Activated naive CD4-positive, alpha-beta T cell treated with Interleukin-2 at 50 U/mL for 16 hours (primary cell): ENCODE measurements at regions not wholly inside any gene's neighbourhood (a gene's known extent, or its start where the extent isn't known, plus 50 kb on each side); places are given as distances from the start of the nearest gene placed in this dataset.
"Not testable (repeated sequence)": the region's sequence is repeated elsewhere in the genome, so short reads cannot be mapped to it uniquely, and the experiment has no call there.

Experiments
- DNase-seq: peaks from one replicate; pipeline ENCODE4 v3.0.0-alpha.2; 2020

DNA sequence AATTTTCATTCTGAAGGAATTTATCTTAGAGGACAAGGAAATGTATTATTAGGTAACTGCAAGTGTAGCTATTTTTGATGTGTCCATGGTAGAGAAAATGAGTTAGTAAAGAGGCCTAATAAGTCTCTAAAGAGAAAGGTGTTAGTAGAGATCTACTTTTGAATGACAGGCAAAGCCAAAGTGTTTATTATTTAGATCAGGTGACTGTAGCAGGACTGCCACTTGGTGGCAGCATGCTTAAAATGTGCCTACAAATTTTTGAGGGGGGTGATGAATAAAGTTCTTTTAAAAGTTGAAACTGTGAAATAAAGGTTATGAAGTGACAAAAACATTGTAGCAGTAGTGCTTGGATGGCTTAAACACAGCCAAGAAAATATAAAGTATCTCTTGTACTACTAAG is 421.5 kb upstream of the MEIS1 start:
- DNase-seq = no peak

- no peak for DNase-seq
These were observed 431.0 kb upstream of the MEIS1 start for GRCh38 chr2:66003931-66004330.

GRCh38 chr2:66001538-66001937 is 433.4 kb upstream of the MEIS1 start:
- no peak for DNase-seq

GRCh38 chr2:66000901-66001300 is 434.0 kb upstream of the MEIS1 start:
- DNase-seq = no peak

GRCh38 chr2:65999796-66000195 is 435.1 kb upstream of the MEIS1 start:
- DNase-seq = no peak

DNA sequence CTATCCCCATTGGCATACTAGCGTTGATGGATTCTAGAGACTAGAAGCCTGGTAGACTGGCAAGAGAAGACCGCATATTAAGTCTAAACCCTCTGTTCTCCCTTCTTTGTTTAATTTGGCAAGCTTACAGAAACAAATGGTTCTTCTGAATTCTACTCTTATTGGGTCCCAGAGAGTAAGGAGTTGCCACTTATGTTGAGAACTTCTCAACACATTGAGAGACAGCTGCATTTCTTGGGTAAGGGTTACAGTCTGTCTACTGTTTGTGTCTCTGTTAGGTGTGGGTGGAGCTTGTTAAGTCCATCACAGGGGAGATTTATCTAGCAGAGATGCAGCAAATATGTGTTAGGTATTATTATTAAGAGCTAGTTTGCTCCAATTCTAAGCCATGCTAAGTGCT is 435.8 kb upstream of the MEIS1 start:
- no peak for DNase-seq

DNA sequence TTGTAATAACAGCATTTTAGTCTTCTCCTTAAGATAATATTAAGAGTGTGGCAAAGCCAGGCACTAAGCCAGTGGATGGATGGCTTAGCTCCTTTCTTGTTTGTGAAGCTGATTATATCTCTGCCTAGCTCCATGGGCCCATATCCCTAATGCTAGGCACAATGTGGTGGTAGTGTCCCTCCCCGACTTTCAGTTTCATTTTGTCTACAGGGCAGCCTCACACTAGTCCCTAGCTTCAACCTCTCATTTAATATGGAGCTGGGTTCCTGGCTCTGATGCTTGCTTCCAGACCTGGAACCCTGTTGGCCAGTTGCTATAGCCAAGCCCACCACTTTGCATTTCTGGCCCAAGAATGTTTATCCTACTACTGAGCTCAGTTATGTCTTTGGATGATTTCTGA is 437.0 kb upstream of the MEIS1 start:
- no peak for DNase-seq

- no peak for DNase-seq
These were observed 442.7 kb upstream of the MEIS1 start for GRCh38 chr2:65992198-65992554.

GRCh38 chr2:65991381-65992197 is 443.3 kb upstream of the MEIS1 start:
- DNase-seq = no peak

- DNase-seq = no peak
These were observed 448.9 kb upstream of the MEIS1 start for GRCh38 chr2:65985986-65986385.

DNA sequence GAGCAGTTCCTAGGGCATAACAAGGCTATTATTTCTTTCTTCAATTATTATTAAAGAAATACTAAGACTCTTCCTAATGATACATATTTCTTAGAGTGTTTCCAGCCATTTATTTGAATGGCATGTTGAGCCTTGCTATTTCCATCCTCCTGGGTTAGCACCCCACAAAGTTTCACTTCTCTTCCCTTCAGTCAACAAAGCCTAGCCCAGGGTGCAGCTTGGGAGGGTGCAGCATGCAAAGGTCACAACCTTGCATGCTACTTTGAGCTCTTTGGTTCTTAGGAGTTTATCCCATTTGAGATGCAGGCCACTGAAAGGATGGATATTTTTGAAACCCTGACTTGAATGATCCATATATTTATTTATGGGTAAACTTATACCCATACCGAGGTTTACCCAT is 454.4 kb upstream of the MEIS1 start:
- no peak for DNase-seq

DNA sequence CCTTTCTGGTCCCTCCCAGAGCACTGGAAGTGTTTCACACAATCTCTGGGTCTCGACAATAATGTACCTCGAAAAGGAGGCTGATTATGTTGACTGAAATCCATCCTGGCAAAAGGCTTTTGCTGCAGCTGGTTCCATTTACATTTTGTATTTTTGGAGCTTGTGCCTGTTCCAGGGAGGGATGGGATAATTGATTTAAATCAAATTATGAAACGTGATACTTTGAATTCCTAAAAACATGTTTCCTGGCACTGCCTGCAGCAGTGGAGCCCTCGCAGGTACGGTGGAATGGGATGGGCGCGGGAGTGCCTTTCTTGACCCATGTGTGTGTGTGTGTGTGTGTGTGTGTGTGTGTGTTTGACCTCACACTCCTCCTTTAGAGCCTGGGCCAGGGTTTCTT is 455.5 kb upstream of the MEIS1 start:
- DNase-seq = no peak

GRCh38 chr2:65974067-65974723 is 460.7 kb upstream of the MEIS1 start:
- no peak for DNase-seq

DNA sequence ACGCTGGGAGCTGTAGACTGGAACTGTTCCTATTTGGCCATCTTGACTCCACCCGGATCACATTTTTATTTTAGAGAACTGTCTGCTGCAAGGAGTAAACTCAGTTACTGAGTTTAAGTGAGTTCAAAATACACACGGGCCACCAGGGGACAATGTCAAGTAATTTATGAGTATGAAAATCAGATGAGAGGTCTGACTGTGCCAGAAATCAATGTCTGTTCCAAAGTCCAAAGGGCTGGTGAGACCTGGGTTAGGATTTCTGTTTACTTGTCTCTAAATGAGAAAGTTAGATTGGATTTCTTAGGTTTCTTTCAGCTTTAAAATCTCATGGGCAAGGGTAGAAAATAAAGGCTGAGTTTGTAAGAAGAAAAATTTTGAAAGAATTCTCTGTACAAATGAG is 465.8 kb upstream of the MEIS1 start:
- DNase-seq = no peak

DNA sequence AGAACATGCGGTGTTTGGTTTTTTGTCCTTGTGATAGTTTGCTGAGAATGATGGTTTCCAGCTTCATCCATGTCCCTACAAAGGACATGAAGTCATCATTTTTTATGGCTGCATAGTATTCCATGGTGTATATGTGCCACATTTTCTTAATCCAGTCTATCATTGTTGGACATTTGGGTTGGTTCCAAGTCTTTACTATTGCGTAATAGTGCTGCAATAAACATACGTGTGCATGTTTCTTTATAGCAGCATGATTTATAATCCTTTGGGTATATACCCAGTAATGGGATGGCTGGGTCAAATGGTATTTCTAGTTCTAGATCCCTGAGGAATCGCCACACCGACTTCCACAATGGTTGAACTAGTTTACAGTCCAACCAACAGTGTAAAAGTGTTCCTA is 471.6 kb upstream of the MEIS1 start:
- DNase-seq = not testable (repeated sequence)

- DNase-seq = no peak
These were observed 474.0 kb upstream of the MEIS1 start for GRCh38 chr2:65960953-65961352.

DNA sequence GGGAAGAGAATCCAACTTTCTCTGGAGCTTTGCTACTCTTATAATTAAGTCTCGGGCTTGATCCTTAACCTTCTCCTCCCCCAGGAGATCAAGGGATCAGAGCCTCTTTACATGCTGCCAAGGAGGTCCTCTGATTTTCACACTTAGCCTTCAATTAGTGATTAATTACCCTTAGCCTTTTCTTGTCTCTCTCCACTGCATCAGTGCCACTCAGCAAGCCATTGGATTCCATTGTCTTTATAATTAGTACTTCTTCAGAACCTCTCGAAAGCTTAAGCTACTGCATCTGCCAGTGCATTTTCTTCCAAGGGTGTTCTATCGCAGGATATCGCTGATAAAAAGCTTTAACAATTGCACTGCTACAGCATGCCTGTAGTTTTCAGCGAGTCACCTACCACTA is 477.0 kb upstream of the MEIS1 start:
- DNase-seq = no peak

DNA sequence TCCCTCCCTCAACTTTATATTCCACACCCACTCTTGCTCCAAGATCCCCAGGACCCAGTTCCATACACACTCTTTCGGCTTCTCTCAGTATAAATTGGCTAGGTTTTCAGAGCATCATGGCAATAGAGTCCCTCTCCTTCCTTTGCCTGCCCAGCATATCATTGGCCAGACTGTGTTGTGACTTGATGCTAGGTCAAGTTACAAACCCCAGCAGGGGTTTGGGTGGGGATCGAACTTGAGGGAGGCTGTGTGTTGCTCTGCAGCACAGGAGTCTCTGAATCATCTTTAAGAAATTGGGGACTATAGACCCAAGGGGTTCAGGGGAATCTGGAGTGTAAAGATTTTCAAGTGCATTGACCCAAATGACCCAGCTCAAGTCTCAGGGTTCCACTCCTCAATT is 477.5 kb upstream of the MEIS1 start:
- no peak for DNase-seq

GRCh38 chr2:65955259-65955658 is 479.7 kb upstream of the MEIS1 start:
- no peak for DNase-seq

GRCh38 chr2:65952966-65953761 is 481.8 kb upstream of the MEIS1 start:
- DNase-seq = no peak

- DNase-seq = no peak
These were observed 490.7 kb upstream of the MEIS1 start for GRCh38 chr2:65944213-65944612.

- DNase-seq = no peak
These were observed 491.7 kb upstream of the MEIS1 start for GRCh38 chr2:65943099-65943786.

DNA sequence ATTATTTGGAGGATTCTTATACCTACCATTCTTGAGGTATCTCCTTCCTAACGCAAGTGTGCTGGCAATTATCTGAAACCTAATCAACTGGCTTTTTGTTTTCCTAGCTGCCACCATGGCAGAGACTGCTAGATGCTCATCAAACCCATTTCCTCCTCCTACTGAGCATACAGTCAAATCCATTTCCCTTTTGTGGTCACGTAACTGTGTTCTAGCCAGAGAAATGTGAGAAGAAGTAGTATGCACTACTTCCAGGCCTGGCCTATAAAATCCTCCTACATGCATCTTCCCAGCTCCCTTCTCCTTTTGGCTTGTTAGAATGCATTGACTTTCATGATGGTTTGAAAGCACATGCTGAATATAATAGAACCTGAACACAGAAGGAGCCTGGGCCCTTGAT is 494.1 kb upstream of the MEIS1 start:
- no peak for DNase-seq
